K562 (cell line): ENCODE measurements at regions not wholly inside any gene's neighbourhood (a gene's known extent, or its start where the extent isn't known, plus 50 kb on each side); places are given as distances from the start of the nearest gene placed in this dataset.

ENCODE experiments used
- ATAC-seq: fragments of 200-7000 bp; cut with Tn5 transposase; 3 replicates; pipeline ENCODE4 v1.9.1; 2020; ENCODE audit warnings: moderate library complexity
- BruUV-seq: library from RNA; stranded (reverse); fragments of 400-500 nt; replicated peaks from 2 replicates; lab custom pipeline; 2021; lab: Mats Ljungman, UMichigan
- CTCF ChIA-PET: fragments of 300-600 bp; formaldehyde crosslinking; extraction: SDS; loops from one replicate; lab custom pipeline; 2021; ENCODE audit warnings: low intra/inter-chr PET ratio; lab: Yijun Ruan, JAX
- POLR2A ChIA-PET: fragments of 300-600, 350-650 bp; sonication (Branson Sonifier 250); formaldehyde crosslinking; extraction: SDS; loops from one replicate; lab custom pipeline; 2021; ENCODE audit warnings: antibody characterized with exemption, inconsistent platforms; lab: Yijun Ruan, JAX
- DNase-seq, 4 experiments: peaks; one replicate each; pipeline versions ENCODE4 v3.0.0 to v3.0.0-alpha.2; 2011 to 2018; ENCODE audit warnings: low spot score in 3 of 4, mixed read lengths in 3 of 4; ENCODE audit errors: extremely low read depth in 1 of 4
- FAIRE-seq: peaks from 2 replicates; lab custom pipeline; 2011; peaks lifted over from hg19 to GRCh38; lab: Jason Lieb, UNC
- H2AFZ ChIP-seq: 2 replicates; pipeline ENCODE4 v1.6.0; 2011; ENCODE audit warnings: low read depth, low read length, control low read depth, inconsistent platforms
- H3K27ac ChIP-seq: fragments of 200-600 bp; 3 replicates; pipeline ENCODE4 v1.8.0; 2011; ENCODE audit warnings: low read depth, mild to moderate bottlenecking, control low read depth, inconsistent platforms, low read length, moderate library complexity, mixed read lengths; ENCODE audit errors: extremely low read depth
- H3K27me3 ChIP-seq, 2 experiments: fragments of 300-600 bp in 1 of 2; 2 replicates in 1 of 2; 3 replicates in 1 of 2; pipeline versions ENCODE4 v1.6.0 to v1.8.0; 2011; ENCODE audit warnings: inconsistent platforms in 2 of 2, low read length in 2 of 2, mild to moderate bottlenecking in 1 of 2, mixed read lengths in 1 of 2, moderate library complexity in 1 of 2; ENCODE audit not compliant: control insufficient read depth in 2 of 2, insufficient read depth in 2 of 2
- H3K36me3 ChIP-seq: fragments of 300-600 bp; 3 replicates; pipeline ENCODE4 v1.8.0; 2011; ENCODE audit warnings: mild to moderate bottlenecking, low read length, inconsistent platforms; ENCODE audit not compliant: control insufficient read depth, insufficient read depth
- H3K4me1 ChIP-seq, 2 experiments: fragments of 200-600 bp in 1 of 2; replicated peaks in 1 of 2; 2 replicates in 1 of 2; 3 replicates in 1 of 2; pipeline versions ENCODE4 v1.5.1 to v1.8.0; 2011; ENCODE audit warnings: inconsistent platforms in 2 of 2, low read length in 2 of 2, mild to moderate bottlenecking in 1 of 2, mixed read lengths in 1 of 2, moderate library complexity in 1 of 2; ENCODE audit not compliant: control insufficient read depth in 2 of 2, insufficient read depth in 2 of 2
- H3K4me2 ChIP-seq: 2 replicates; pipeline ENCODE4 v1.6.1; 2011; ENCODE audit warnings: low read length, control low read depth, inconsistent platforms, mixed read lengths; ENCODE audit not compliant: insufficient read depth
- H3K4me3 ChIP-seq: fragments of 200-600 bp; sonication (generic), shearing (Covaris generic); 2 replicates; pipeline ENCODE4 v1.5.1; 2016; ENCODE audit warnings: control low read depth, inconsistent platforms
- H3K79me2 ChIP-seq: fragments of 200-600 bp; 3 replicates; pipeline ENCODE4 v1.8.0; 2011; ENCODE audit warnings: low read length, inconsistent platforms; ENCODE audit not compliant: control insufficient read depth, insufficient read depth
- H3K9ac ChIP-seq, 2 experiments: 2 replicates each; pipeline versions ENCODE4 v1.6.0 to v1.6.1; 2011; ENCODE audit warnings: low read depth in 2 of 2, low read length in 2 of 2, control low read depth in 1 of 2, inconsistent platforms in 1 of 2, mild to moderate bottlenecking in 1 of 2, mixed read lengths in 1 of 2; ENCODE audit not compliant: insufficient read depth in 1 of 2
- H3K9me1 ChIP-seq: one replicate; pipeline ENCODE4 v1.6.0; 2011; ENCODE audit warnings: inconsistent platforms, mild to moderate bottlenecking, low read length, moderate library complexity; ENCODE audit not compliant: control insufficient read depth, insufficient read depth
- H3K9me3 ChIP-seq: replicated peaks from 2 replicates; pipeline ENCODE4 v1.5.1; 2011; ENCODE audit warnings: low read depth, low read length, inconsistent platforms; ENCODE audit not compliant: control insufficient read depth, insufficient read depth
- H4K20me1 ChIP-seq: replicated peaks from 2 replicates; pipeline ENCODE4 v1.6.1; 2011; ENCODE audit warnings: low read length, inconsistent platforms, mixed read lengths; ENCODE audit not compliant: control insufficient read depth, insufficient read depth
- CCAR2 ChIP-seq: fragments of 200-400 bp; formaldehyde crosslinking; IDR thresholded peaks from 2 replicates; pipeline ENCODE4 v1.6.1; 2017; ENCODE audit warnings: mild to moderate bottlenecking, low read depth, low read length
- GABPA ChIP-seq: fragments of 200-800 bp; sonication (Bioruptor generic); conservative IDR thresholded peaks from 2 replicates; pipeline ENCODE4 v1.6.1; 2016; ENCODE audit warnings: low read depth, missing genetic modification characterization, missing compliant biosample characterization
- KLF1 ChIP-seq: fragments of 450-650 bp; IDR thresholded peaks from 2 replicates; pipeline ENCODE4 v1.6.1; 2016; ENCODE audit warnings: missing genetic modification characterization, missing compliant biosample characterization
- RAD21 ChIP-seq, 2 experiments: fragments of 250-450 bp in 1 of 2; fragments of 450-650 bp in 1 of 2; sonication (Bioruptor Pico) in 1 of 2; formaldehyde crosslinking in 1 of 2; IDR thresholded peaks in 1 of 2; conservative IDR thresholded peaks in 1 of 2; 2 replicates each; pipeline versions ENCODE4 v1.4.0 to v1.8.0; 2020 to 2022; ENCODE audit warnings: mild to moderate bottlenecking in 2 of 2, moderate library complexity in 1 of 2
- SMARCA5 ChIP-seq: fragments of 450-650 bp; IDR thresholded peaks from 2 replicates; pipeline ENCODE4 v1.6.1; 2016
- STAG1 ChIP-seq: sonication (generic); formaldehyde crosslinking; IDR thresholded peaks from 2 replicates; pipeline ENCODE4 v1.5.0; 2020; ENCODE audit warnings: missing genetic modification reagents, borderline replicate concordance
- TSC22D4 ChIP-seq: fragments of 450-650 bp; IDR thresholded peaks from 2 replicates; pipeline ENCODE4 v1.6.1; 2016; ENCODE audit warnings: missing genetic modification characterization, missing biosample characterization, control low read depth
- XRCC3 ChIP-seq: fragments of 450-650 bp; IDR thresholded peaks from 2 replicates; pipeline ENCODE4 v1.6.1; 2017; ENCODE audit warnings: mild to moderate bottlenecking, moderate library complexity
- ZNF586 ChIP-seq: fragments of 450-650 bp; formaldehyde crosslinking; conservative IDR thresholded peaks from 2 replicates; pipeline ENCODE4 v1.4.0; 2020; ENCODE audit warnings: mild to moderate bottlenecking, moderate library complexity
- ZNF766 ChIP-seq: fragments of 200-800 bp; sonication (Bioruptor generic); conservative IDR thresholded peaks from 2 replicates; pipeline ENCODE4 v1.6.1; 2016; ENCODE audit warnings: missing genetic modification characterization, missing compliant biosample characterization
- in situ Hi-C: fragments of 300-500 bp; cut with MboI; formaldehyde crosslinking; loops from 4 replicates; pipeline ENCODE4 v1.15.0; 2018; ENCODE audit warnings: inconsistent platforms, mixed read lengths
- intact Hi-C: fragments of 100-400 bp; cut with micrococcal nuclease; formaldehyde crosslinking; loops from 2 replicates; pipeline ENCODE4 v1.14.2; 2022
- TF ChIP-seq, protein P1 (sequence below): sonication (generic); formaldehyde crosslinking; IDR thresholded peaks from 2 replicates; pipeline ENCODE4 v1.8.0; 2022; ENCODE audit warnings: mild to moderate bottlenecking, missing genetic modification reagents
- TF ChIP-seq, protein P2 (sequence below): sonication (generic); formaldehyde crosslinking; IDR thresholded peaks from 2 replicates; pipeline ENCODE4 v1.8.0; 2022; ENCODE audit warnings: mild to moderate bottlenecking, missing genetic modification reagents, borderline replicate concordance

DNA sequence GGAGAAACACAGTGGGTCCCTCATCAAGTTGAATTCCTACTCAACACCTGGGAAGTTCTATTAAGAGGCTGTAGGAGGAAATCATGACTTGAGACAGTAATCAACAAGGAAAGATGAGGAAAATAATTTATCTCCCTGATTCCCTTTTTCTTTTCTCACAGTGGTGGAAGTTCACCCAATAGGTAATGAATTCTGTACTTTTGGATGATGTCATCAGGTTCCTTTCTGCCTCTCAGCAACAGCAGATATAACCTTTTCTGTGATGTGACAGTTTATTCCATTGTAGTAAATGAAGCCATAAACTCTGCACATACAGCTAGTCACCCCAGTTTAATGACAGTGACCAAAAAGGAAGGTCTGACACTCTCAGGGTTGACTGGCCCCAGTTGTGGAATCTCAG lies 1265.0 kb downstream of the NXPH1 start:
- POLR2A ChIA-PET, result no interaction called here

More for the DNA sequence above, 1265.0 kb downstream of the NXPH1 start:
- DNase-seq (no peak), FAIRE-seq (no peak), ATAC-seq (no peak)
- CTCF ChIA-PET, result no interaction called here
- intact Hi-C loops, result no loop called here
- BruUV-seq, result no TSS peak
- Histone ChIP-seq H2AFZ (no peak overlapping the region), H3K9me3 (0 out of 2 replicates have a peak, but pooled peaks cover 2% of the 10 kb centered on the region), H3K27me3 (no peaks in the 10 kb centered on the region), H3K4me2 (no peak overlapping the region), H3K4me1 (no peaks in the 10 kb centered on the region), H3K79me2 (no peaks in the 10 kb centered on the region), H3K36me3 (no peaks in the 10 kb centered on the region), H3K27ac (no peak overlapping the region), H3K9ac (no peak overlapping the region), H3K9me1 (no peaks in the 10 kb centered on the region), H4K20me1 (no peaks in the 10 kb centered on the region), H3K4me3 (no peak overlapping the region)
- in situ Hi-C loops, result no loop called here
- TF ChIP-seq GABPA (tag) (no peak), CCAR2 (no peak), SMARCA5 (no peak), ZNF766 (CRISPR knock-in tag) (no peak), ZNF586 (CRISPR knock-in tag) (no peak), XRCC3 (no peak), TSC22D4 (tag) (no peak), RAD21 (CRISPR knock-in tag; conservative IDR thresholded peaks at IDR 0.05 in 1 of 2, IDR thresholded peaks at IDR 0.05 in 1 of 2) (no peak), STAG1 (no peak), KLF1 (no peak)
- TF ChIP-seq, protein P1, sequence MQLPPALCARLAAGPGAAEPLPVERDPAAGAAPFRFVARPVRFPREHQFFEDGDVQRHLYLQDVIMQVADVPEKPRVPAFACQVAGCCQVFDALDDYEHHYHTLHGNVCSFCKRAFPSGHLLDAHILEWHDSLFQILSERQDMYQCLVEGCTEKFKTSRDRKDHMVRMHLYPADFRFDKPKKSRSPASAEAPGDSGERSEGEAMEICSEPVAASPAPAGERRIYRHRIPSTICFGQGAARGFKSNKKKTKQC (CRISPR knock-in tag), result no peak
- TF ChIP-seq, protein P2, sequence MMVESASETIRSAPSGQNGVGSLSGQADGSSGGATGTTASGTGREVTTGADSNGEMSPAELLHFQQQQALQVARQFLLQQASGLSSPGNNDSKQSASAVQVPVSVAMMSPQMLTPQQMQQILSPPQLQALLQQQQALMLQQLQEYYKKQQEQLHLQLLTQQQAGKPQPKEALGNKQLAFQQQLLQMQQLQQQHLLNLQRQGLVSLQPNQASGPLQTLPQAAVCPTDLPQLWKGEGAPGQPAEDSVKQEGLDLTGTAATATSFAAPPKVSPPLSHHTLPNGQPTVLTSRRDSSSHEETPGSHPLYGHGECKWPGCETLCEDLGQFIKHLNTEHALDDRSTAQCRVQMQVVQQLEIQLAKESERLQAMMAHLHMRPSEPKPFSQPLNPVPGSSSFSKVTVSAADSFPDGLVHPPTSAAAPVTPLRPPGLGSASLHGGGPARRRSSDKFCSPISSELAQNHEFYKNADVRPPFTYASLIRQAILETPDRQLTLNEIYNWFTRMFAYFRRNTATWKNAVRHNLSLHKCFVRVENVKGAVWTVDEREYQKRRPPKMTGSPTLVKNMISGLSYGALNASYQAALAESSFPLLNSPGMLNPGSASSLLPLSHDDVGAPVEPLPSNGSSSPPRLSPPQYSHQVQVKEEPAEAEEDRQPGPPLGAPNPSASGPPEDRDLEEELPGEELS (CRISPR knock-in tag), result no peak
